ENCODE measurements at regions not wholly inside any gene's neighbourhood (a gene's known extent, or its start where the extent isn't known, plus 50 kb on each side); places are given as distances from the start of the nearest gene placed in this dataset.

DNA sequence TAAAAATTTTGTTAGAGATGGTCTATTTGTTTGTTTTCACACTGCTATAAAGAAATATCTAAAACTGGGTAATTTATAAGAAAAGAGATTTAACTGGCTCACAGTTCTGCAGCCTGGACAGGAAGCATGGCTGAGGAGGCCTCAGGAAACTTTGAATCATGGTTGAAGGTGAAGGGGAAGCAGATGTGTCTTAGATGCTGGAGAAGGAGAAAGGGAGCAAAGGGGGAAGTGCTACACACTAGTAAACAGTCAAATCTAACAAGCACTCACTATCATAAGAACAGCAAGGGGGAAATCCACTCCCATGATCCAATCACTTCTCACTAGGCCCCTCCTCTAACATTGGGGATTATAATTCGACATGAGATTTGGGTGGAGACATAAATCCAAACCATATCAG lies 76.8 kb upstream of the COL24A1 start:
- no peak for DNase-seq
- Histone ChIP-seq H3K4me3 (no peak overlapping the region), H3K27me3 (no peaks in the 10 kb centered on the region), H3K4me1 (no peaks in the 10 kb centered on the region), H3K36me3 (no peaks in the 10 kb centered on the region), H3K27ac (no peak overlapping the region), H3K9me3 (peaks cover 0 to 15% (median 4%) of the 10 kb centered on the region in 12 donors)
- 67 to 76% (median 69%) methylated on average over 1 of the region's 1 CpG for WGBS, 4 donors
- TF ChIP-seq POLR2A (IDR thresholded peaks at IDR 0.05) (no peak), CTCF (IDR thresholded peaks at IDR 0.05) (no peak)
- no peak for ATAC-seq
- intact Hi-C loops (cut with DNase I): no loop called here

GRCh38 chr1:86231076-86231475 lies 74.5 kb upstream of the COL24A1 start:
- Histone ChIP-seq H3K4me1 (no peaks in the 10 kb centered on the region), H3K27ac (no peak overlapping the region), H3K4me3 (no peak overlapping the region), H3K27me3 (no peaks in the 10 kb centered on the region), H3K36me3 (no peaks in the 10 kb centered on the region), H3K9me3 (peaks cover 0 to 11% (median 3%) of the 10 kb centered on the region in 12 donors)
- TF ChIP-seq POLR2A (IDR thresholded peaks at IDR 0.05) (no peak), CTCF (IDR thresholded peaks at IDR 0.05) (no peak)
- DNase-seq (no peak), ATAC-seq (peak in 1 of 4 donors; percentile 9)
- 72 to 79% (median 77%) methylated on average over 1 of the region's 1 CpG for WGBS, 4 donors
- intact Hi-C loops (cut with DNase I): no loop called here

- 80 to 89% (median 86%) methylated on average over 2 of the region's 2 CpGs for WGBS, 4 donors
- TF ChIP-seq CTCF (IDR thresholded peaks at IDR 0.05) (no peak), POLR2A (IDR thresholded peaks at IDR 0.05) (no peak)
- Histone ChIP-seq H3K27ac (no peak overlapping the region), H3K27me3 (no peaks in the 10 kb centered on the region), H3K4me3 (no peak overlapping the region), H3K36me3 (no peaks in the 10 kb centered on the region), H3K9me3 (no peaks in the 10 kb centered on the region), H3K4me1 (no peaks in the 10 kb centered on the region)
- ATAC-seq (no peak), DNase-seq (no peak)
- intact Hi-C loops (cut with DNase I): no loop called here
Measured at GRCh38 chr1:86229405-86229975, 72.9 kb upstream of the COL24A1 start.

DNA sequence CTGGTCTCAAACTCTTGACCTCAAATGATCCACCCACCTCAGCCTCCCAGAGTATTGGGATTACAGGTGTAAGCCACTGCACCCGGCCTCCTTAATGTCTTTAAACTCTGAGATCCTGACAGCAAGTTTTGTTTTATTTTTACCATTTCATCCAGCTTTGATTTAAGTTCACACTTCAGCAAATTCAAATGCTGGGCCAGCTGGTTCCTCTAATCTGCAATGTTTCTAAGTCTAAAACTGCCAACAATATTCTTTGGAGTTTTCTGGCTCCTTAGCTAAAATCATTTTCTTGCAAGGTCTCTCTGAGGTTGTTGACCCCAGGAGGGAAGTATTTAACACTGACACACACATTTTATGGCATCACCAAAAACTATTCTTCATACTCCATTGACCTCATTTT lies 72.0 kb upstream of the COL24A1 start:
- Histone ChIP-seq H3K27me3 (no peaks in the 10 kb centered on the region), H3K9me3 (no peaks in the 10 kb centered on the region), H3K36me3 (no peaks in the 10 kb centered on the region), H3K4me3 (no peak overlapping the region), H3K4me1 (no peaks in the 10 kb centered on the region), H3K27ac (no peak overlapping the region)
- ATAC-seq (no peak), DNase-seq (no peak)
- intact Hi-C loops (cut with DNase I): no loop called here
- 42 to 63% (median 58%) methylated on average over 1 of the region's 1 CpG for WGBS, 4 donors
- TF ChIP-seq POLR2A (IDR thresholded peaks at IDR 0.05) (no peak), CTCF (IDR thresholded peaks at IDR 0.05) (no peak)

Measured in heart left ventricle (tissue), 16 donors.